ENCODE measurements at regions not wholly inside any gene's neighbourhood (a gene's known extent, or its start where the extent isn't known, plus 50 kb on each side); places are given as distances from the start of the nearest gene placed in this dataset.

DNA sequence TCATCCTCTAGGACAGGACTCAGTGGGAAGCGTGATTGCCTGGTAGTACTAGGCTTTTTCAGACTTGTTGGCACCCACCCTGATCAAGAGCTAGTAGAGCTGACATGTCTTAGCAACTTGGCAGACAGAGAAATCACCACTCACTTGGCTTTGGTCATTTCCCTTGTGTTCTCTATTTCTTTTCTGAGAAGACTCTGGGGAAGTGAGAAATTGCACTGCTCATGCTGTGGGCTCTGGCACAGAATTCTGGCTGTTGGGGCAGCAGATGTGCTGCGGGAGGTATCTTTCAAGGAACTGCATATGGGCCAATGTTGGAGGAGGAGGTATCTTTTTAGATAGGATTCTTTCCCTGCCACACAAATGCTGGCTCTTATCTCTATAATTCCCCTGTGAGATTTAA lies 529.1 kb upstream of the MEX3C start:
- no peak for TF ChIP-seq EZH2 (IDR thresholded peaks at IDR 0.05; ENCODE audit: borderline replicate concordance, low read depth, low read length, poor library complexity, severe bottlenecking)
- TF ChIP-seq, protein P1, sequence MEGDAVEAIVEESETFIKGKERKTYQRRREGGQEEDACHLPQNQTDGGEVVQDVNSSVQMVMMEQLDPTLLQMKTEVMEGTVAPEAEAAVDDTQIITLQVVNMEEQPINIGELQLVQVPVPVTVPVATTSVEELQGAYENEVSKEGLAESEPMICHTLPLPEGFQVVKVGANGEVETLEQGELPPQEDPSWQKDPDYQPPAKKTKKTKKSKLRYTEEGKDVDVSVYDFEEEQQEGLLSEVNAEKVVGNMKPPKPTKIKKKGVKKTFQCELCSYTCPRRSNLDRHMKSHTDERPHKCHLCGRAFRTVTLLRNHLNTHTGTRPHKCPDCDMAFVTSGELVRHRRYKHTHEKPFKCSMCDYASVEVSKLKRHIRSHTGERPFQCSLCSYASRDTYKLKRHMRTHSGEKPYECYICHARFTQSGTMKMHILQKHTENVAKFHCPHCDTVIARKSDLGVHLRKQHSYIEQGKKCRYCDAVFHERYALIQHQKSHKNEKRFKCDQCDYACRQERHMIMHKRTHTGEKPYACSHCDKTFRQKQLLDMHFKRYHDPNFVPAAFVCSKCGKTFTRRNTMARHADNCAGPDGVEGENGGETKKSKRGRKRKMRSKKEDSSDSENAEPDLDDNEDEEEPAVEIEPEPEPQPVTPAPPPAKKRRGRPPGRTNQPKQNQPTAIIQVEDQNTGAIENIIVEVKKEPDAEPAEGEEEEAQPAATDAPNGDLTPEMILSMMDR (conservative IDR thresholded peaks at IDR 0.05; ENCODE audit: low read depth, low read length), result no peak

All from A673 (cell line).